PFSK-1 (cell line): ENCODE measurements at regions not wholly inside any gene's neighbourhood (a gene's known extent, or its start where the extent isn't known, plus 50 kb on each side); places are given as distances from the start of the nearest gene placed in this dataset.

Experiments
- FOXP2 ChIP-seq: optimal IDR thresholded peaks from 2 replicates; pipeline ENCODE3; 2011; ENCODE audit warnings: borderline replicate concordance, control low read depth, inconsistent platforms; ENCODE audit not compliant: insufficient read depth; ENCODE audit errors: extremely low read length, extremely low read depth
- POLR2AphosphoS5 ChIP-seq: IDR thresholded peaks from 2 replicates; pipeline ENCODE4 v1.6.1; 2012; ENCODE audit warnings: low read depth, mild to moderate bottlenecking, control low read depth, low read length, moderate library complexity
- REST ChIP-seq, 2 experiments: IDR thresholded peaks; 2 replicates each; pipeline versions ENCODE4 v1.6.1 to v1.8.0; 2011 to 2012; ENCODE audit warnings: low read depth in 2 of 2, low read length in 2 of 2, control low read depth in 1 of 2, inconsistent platforms in 1 of 2, mild to moderate bottlenecking in 1 of 2, moderate library complexity in 1 of 2; ENCODE audit not compliant: insufficient read depth in 1 of 2
- SIN3A ChIP-seq: IDR thresholded peaks from 2 replicates; pipeline ENCODE4 v1.6.1; 2012; ENCODE audit warnings: mild to moderate bottlenecking, low read length, moderate library complexity, borderline replicate concordance; ENCODE audit not compliant: insufficient read depth
- TAF1 ChIP-seq: IDR thresholded peaks from 2 replicates; pipeline ENCODE4 v1.6.1; 2012; ENCODE audit warnings: low read length, control low read depth, borderline replicate concordance; ENCODE audit not compliant: insufficient read depth

GRCh38 chr1:221227872-221228337 is 348.7 kb downstream of the HLX start:
- no peak for TF ChIP-seq TAF1
- no peak for TF ChIP-seq REST (IDR thresholded peaks at IDR 0.05; ENCODE audit: insufficient read depth in 1 of 2, low read depth in 2 of 2, low read length in 2 of 2)
- no peak for TF ChIP-seq POLR2AphosphoS5
- no peak for TF ChIP-seq SIN3A
- TF ChIP-seq FOXP2 = no peak
